IPS DF 4.7 (cell line): ENCODE measurements at regions not wholly inside any gene's neighbourhood (a gene's known extent, or its start where the extent isn't known, plus 50 kb on each side); places are given as distances from the start of the nearest gene placed in this dataset.

Experiments used
- DNase-seq: peaks from one replicate; pipeline ENCODE4 v3.0.0-alpha.2; 2013; ENCODE audit warnings: low spot score; ENCODE audit errors: extremely low read depth

DNA sequence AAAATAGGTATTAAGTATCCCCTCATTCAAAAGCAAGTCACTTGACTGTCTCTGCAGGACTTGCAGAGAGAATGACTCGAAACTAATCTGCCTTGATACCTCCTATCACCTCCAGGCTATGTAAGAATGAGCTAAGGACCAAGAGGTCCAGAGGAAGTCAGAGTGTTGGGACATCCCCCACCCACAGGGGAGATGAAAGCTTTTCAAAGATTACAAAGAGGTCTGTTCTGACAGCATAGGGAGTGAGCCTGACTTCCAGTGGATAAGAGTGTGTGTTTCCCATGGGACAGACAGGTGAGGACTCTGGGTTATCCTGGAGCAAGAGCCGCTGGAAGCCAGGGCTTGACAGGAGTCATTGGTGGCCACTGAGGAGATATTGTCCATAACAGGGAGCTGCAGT is 85.0 kb upstream of the TACR1 start:
- no peak for DNase-seq

DNA sequence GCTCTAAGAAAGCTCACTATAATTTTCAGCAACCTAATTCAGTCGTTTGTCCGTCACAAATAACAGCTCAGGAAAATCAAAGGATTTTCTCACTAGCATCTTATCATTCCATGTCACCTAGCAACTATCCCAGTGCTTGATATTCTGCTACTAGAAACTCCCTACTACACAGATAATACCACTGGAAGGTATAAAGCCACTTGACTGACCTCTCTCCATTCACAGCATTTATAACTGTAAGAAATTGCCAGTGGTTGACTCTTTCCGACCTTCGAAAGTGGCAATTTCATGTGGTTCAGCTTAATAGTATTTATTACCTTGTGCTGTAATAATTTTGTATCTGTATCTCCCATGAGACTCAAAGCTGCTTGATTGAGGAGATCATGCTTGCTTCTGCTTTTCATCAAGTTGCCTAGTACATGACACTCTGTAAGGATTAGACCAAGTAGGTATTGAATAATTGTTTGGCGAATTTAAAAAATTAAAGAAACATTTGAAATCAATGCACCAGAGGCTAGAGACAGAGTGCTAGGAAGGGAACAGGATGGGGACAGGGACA is 79.6 kb upstream of the TACR1 start:
- no peak for DNase-seq

DNA sequence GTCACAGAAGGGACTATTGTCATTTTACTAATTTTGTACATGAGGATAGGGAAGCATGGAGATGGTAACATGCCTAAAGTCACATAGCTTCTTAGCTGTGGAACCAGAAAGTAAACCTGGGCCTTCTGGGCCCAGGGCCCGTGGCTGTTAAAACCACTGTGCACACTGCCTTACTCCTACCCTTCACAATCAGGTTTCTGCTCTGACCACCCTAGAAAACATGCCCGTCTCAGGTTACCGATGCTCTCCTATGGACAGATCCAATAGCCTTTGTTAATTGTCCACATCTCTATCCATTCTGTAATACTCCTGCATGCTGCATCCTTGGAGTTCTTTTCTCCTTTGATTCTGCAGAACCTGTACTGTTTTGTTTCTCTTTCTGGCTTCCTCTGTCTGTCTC is 79.0 kb upstream of the TACR1 start:
- DNase-seq, result no peak

DNA sequence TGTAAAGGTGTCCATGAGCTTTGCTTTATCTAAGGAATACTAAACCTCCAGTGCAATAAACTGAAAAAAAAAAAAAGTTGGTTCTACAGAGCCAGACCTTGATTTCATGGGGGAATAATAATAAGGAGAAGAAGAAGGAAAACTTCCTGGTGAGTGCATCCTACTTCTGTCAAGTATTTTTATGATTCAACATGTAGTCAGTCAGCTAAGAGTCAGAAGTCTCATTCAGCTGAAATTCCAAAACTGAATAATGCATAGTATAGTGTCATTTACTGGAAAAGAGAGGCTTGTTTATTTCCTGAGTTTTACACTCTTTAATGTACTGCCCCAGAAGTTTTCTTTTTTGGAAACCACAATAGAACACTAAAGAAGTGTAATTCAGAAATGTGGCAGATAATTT is 77.8 kb upstream of the TACR1 start:
- DNase-seq, result no peak

DNA sequence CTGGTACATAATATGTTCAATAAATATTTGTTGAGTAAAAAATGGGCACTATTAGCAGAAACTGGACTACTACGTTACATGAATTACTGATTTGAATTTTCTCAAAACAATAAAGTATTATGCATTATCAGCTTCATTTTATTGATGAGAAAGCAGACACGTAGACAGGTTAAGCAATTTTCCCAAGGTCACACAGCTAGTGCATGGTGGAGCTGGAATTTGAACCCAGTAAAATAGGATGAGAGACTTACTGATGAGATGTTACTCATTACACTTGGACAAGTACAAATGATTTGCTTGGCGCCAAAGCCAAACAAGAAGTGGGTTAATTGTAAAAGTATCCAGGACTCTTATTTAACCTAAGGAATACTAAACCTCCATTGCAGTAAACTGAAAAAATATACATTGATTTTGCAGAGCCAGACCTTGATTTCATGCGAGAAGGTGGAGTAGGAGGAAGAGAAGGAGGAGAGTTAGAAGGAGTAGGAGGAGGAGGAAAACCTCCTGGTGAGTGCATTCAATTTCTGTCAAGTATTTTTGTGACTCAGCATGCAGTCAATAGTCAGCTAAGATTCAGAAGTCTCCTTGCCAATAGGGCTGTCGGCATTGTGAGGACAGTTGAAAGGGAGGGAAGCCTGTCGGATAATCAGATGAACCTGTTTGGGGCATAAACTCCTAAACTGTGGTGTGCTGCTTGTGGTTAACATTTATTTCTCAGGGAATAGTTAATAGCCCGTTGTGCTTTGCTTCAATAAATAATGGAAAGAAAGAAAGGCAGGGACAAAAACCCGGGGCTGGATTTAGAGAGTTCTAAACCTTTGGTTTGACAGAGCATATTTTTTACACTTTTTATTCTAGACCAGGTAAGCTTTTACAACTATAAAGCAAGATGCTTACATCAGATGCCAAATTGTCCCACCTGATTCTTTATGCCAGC is 77.0 kb upstream of the TACR1 start:
- DNase-seq, result peak; percentile 16

DNA sequence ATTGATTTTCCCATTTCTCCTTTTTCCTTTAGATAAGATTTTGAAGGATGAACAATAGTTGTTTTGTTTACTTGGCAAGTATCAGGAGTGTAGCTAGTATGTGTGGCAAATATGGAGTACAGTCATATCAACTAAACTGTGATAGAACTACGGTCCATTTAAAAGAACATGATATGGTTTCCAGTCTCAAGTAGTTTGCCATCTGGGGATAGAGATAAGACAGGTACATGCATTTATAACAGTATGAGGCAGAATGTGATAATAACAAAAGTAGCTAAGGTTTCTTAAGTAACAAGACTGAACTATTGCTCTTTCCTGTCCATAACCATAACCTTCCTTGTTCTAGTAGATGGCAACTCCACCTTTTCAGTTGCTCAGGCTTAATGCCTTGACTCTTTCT is 75.6 kb upstream of the TACR1 start:
- DNase-seq, result no peak

DNA sequence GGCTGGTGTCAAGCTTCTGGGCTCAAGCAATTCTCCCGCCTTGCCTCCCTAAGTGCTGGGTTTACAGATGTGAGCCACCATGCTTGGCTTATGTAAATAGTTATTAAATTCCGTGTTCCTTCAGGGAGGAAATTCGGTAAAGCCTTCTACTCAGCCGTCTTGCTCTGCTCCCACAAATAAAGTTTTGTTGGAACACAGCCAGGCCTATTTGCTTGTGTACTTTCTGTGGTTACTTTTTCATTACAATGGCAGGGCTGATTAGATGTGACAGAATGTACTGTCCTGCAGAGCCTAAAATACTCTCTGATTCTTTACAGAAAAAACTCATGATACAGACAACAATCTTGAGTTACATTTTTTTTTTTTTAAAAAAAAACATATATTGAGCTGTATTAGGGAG is 68.8 kb upstream of the TACR1 start:
- DNase-seq, result no peak

DNA sequence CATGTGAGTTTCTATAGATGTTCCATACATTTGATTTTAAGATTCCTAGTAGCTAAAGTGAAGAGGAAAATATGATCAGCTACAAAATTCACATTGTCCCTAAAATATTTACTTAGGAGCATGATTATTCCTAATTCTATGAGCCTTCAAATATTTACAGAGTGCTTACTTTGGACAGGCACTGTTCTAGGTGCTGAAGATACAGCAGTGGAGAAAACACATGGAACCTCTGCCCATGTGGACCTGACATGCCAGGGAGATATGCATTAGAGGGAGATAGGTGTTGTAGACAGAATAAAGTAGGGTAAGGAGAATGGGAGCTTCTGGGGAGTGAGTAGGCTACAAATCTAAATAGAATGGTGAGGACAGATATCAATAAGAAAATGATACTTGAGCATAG is 62.6 kb upstream of the TACR1 start:
- no peak for DNase-seq

DNA sequence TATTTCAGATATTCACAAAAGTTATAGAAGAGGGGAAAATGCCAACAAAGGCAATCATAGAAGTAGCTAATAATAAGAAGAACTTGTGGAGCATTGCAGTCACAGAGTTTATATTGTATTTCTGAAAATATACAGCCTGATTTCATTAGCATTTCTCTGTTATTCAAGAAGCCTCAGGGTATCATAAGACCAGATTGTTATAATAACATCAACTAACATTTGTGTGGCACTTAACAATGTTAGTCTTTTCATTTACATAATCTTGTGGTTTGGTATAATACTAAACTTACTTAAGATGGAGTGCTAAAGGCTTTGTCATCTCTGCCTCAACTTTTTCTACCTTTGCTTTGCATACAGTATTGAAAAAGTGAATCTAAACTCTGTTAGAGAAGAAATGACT is 61.6 kb upstream of the TACR1 start:
- no peak for DNase-seq

DNA sequence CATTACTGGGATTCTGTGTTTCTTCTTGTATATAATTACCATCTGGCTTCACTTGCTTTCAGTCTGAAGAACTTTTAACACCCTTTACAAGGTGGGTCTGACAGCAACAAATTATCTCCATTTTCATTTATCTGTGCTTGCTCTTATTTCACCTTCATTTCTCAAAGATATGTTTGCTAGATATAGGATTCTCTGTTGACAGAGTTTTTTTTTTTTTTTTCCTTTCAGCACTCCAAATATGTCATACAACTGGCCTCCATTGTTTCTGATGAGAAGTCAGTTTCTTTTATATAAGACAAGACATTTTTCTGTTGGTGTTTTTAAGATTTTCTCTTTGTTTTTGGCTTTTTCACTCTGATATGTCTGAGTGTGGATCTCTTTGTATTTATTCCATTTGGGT is 59.3 kb upstream of the TACR1 start:
- DNase-seq, result no peak

DNA sequence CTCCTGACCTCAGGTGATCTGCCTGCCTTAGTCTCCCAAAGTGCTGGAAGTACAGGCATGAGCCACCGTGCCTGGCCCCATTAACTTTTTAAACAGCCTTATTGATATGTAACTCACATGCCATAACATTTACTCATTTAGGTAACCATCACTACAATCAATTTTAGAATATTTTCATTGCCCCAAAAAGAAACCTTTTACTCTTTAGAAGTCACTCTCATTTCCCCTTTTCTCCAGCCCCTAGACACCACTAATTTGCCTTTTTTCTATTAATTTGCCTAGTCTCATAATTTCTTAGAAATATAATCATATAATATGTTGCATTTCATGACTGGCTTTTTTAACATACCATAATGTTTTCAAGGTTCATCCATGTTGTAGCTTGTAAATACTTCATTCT is 57.2 kb upstream of the TACR1 start:
- DNase-seq, result no peak

DNA sequence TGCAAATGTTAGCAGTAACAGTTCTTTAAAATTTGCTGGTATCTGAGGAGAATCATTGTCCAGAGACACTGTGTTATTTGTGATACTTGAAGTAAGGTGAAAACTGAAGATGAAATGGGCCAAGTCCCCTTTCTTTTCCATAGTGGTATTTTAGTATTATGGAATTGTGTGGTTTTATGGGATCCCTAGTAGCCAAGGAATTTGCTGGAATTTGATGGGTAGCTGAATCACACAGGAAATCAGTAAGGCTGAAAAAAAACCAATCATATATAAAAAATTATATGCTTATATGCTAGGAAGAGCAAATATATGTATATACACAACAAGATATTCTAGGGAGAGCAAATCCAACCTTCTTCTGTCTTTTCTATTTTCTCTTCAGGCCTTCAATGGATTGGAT is 54.2 kb upstream of the TACR1 start:
- no peak for DNase-seq

DNA sequence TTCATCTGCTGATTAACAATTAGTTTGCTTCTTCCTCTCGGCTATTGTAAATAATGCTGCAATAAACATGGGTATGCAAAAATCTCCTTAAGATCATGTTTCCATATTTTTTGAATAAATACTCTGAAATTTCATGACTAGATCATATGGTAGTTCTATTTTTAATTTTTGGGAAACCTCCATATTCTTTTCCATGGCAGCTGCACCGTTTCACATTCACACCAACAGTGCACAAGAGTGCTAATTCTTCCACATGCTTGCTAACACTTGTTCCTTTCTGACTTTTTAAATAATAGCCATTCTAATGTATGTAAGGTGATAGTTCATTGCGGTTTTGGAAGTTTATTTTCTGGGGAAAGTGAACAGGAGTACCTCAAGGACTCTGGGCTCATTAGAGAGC is 52.6 kb upstream of the TACR1 start:
- DNase-seq, result no peak
